IPS-18c (cell line): ENCODE measurements at regions not wholly inside any gene's neighbourhood (a gene's known extent, or its start where the extent isn't known, plus 50 kb on each side); places are given as distances from the start of the nearest gene placed in this dataset.
"Not testable (repeated sequence)": the region's sequence is repeated elsewhere in the genome, so short reads cannot be mapped to it uniquely, and the experiment has no call there.

Source experiments
- H3K4me3 ChIP-seq: 2 replicates; pipeline ENCODE4 v1.7.0; 2013; ENCODE audit warnings: low read depth, mild to moderate bottlenecking, low read length, moderate library complexity; ENCODE audit not compliant: insufficient read depth
- H3K9me3 ChIP-seq: one replicate; pipeline ENCODE4 v1.6.1; 2013; ENCODE audit warnings: mild to moderate bottlenecking, low read length, moderate library complexity; ENCODE audit not compliant: control insufficient read depth, insufficient read depth

DNA sequence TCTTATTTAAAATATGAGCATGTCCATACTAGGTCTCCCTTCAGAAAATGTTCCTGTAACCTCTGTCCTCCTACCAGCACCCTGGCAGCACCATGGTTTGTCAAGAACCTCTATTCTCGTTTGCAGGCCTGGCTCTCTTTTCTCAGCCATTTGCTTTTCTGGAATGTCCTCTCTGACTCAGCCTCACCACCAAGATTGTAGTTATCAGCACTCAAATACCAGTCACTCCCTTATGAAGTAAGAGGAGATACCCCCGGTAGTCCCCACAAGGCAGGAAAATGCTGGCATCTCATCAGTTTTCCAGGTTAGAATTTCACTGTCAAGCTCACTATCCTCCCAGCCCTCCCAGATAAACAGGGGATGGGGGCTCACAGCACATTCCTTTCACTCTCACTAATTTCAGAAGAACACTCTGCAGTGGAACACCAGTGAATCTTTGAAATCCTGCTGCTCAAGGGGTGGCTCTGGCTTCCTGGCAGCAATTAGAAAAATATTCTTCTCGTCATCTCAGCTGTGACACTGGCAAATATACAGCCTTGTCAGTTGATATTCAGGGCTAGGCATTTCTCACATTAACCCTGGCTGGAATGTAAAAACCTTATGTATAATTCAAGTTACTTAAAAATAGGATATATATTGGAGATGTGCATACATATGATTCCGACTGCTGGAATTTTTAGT is 129.2 kb downstream of the TBX18 start:
- H3K9me3 ChIP-seq: no peaks in the 10 kb centered on the region
- H3K4me3 ChIP-seq: no peak overlapping the region

DNA sequence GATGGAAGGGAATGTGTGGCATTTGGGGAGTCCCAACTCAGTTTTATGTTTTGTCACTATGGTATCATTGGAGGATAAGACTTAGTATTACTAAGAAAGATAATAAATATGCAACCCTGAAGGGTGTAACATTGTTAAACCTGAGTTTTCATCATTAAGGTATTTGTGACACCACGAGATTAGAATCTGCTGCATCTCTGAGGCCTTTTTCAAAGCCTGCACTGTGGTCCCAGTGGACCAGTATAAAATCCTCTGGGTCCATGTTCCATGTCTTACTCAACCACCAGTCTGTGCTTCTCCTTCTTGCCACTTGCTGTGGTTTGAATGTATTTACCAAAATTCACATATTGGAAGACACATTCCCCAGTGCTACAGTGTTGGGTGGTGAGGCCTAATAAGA is 130.6 kb downstream of the TBX18 start:
- Histone ChIP-seq H3K4me3 (no peak overlapping the region), H3K9me3 (no peaks in the 10 kb centered on the region)

DNA sequence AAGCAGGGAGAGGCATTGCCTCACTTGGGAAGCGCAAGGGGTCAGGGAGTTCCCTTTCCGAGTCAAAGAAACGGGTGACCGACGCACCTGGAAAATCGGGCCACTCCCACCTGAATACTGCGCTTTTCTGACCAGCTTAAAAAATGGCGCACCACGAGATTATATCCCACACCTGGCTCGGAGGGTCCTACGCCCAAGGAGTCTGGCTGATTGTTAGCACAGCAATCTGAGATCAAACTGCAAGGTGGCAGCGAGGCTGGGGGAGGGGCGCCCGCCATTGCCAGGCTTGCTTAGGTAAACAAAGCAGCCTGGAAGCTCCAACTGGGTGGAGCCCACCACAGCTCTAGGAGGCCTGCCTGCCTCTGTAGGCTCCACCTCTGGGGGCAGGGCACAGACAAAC is 137.9 kb downstream of the TBX18 start:
- H3K4me3 ChIP-seq: peak overlapping the region; percentile 24; the same call in 1 of the 2 replicates
- H3K9me3 ChIP-seq: not testable (repeated sequence)

DNA sequence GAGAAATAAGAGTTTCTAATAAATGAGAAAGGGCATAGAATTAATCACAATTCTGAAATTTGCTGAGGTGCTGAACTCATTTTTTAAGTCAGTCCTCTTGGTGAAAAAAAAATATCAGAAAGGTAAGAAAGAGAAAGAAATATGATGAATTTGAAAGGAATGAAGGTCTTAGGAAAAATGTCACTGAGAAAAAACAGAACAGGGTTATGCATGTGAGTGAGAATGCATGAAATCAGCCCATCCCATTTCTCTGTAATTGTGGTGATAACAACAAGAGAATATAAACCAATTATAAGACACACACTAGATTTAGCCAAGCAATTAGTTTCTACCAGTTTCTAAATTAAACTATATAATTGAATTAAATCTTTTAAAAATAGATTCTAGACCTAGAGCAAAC is 138.9 kb downstream of the TBX18 start:
- H3K9me3 ChIP-seq: no peaks in the 10 kb centered on the region
- no peak overlapping the region for H3K4me3 ChIP-seq

DNA sequence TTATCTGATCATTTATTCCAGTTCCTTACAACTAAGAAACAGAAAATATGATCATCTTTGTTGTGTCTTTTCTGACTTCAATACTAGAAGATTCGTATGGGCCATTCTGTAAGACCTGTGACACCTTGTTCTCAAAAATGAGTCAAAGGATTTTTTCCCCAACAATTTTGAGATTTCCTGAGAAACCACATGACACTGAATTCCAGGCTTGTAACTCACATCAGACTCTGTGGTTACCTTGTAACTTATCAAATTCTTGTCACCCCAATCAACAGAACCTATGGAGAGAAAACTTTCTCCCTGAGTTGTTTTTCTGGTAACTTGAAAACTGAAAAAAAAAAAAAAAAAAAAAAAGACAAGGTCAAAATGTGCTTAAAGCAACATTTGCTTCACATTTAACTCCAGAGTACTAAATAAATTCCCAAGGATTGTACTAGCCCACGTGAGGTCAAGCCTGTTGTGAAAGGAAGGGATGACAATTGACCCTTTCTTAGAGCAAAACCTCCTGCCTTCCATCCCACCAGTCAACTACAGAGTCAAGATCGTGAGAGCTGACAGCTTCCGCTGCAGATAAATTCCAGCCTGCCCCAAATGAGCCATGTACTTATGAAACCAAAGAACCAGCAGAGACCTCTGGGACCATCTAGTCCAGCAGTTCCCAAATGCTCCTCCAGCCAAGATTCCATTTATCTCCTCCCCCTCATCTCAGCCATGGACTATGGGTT is 140.3 kb downstream of the TBX18 start:
- no peaks in the 10 kb centered on the region for H3K9me3 ChIP-seq
- no peak overlapping the region for H3K4me3 ChIP-seq

DNA sequence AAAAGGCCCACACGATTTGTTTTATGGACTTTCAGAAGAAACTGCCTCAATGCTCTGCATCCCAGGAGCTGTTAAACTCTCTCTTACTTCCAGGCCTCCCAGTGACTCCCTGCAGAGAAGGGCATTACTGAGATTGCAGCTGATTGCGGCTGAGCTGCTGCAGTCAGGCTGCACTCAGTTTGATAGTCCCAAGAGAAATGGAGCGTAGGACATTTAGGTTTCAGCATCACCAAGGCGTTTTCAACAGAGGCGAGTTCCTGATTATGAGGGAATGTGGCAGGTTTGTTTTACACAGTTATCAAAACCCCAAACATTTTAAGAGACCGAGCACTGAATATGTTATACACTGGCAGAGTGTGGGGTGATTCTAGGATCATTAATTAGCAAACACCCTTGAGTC is 145.6 kb downstream of the TBX18 start:
- no peaks in the 10 kb centered on the region for H3K9me3 ChIP-seq
- no peak overlapping the region for H3K4me3 ChIP-seq

DNA sequence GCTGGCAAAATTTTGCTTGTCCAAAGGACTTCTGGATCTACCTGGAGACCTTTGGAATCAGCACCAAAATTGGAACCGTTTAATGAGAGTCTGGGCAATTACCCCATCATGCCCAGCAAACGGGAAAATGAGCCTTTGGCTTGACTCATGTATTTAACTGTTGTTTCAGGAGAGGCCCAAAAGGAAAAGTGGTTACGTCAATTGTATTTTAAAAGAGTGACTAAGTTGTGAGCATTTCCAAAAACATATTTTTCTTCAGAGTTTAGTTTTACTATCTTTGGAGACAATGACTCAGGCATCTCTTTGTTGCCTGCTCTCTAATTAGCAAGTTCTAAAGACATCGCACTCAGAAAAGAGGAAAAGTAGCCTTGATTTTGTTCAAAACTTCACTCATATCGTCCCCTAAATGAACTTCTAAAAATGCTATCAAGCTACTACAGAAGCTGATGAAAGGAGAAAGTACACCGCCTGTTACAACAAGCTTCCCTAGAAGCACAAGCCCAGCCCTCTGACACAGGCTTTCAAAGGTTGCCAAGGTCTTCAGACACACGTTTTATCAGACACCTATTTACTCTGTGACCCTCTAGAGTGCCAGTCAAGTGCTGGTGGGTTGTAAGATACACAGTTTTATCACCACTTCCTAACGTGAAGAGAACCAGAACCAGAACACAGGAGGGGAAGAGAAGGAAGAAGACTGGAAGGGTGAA is 146.2 kb downstream of the TBX18 start:
- Histone ChIP-seq H3K4me3 (no peak overlapping the region), H3K9me3 (no peaks in the 10 kb centered on the region)

DNA sequence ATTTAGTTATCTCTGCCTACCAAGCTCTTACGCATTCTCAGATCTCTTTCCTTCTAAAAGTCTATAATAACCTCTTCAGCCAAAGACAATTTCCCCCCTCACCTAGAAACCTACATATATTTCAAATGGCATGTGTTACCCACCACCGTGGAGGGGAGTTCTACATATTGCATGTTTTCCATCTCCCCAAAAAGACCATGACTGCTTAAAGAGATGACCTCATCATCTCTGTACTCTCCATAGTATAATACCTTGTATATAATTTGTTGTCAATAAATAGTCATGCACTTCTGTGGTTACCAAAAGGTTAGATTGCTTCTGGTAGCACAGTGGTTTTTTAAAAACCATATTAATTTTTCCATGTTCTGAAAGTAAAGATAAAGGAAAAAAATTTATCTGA is 148.4 kb downstream of the TBX18 start:
- H3K9me3 ChIP-seq: no peaks in the 10 kb centered on the region
- no peak overlapping the region for H3K4me3 ChIP-seq

DNA sequence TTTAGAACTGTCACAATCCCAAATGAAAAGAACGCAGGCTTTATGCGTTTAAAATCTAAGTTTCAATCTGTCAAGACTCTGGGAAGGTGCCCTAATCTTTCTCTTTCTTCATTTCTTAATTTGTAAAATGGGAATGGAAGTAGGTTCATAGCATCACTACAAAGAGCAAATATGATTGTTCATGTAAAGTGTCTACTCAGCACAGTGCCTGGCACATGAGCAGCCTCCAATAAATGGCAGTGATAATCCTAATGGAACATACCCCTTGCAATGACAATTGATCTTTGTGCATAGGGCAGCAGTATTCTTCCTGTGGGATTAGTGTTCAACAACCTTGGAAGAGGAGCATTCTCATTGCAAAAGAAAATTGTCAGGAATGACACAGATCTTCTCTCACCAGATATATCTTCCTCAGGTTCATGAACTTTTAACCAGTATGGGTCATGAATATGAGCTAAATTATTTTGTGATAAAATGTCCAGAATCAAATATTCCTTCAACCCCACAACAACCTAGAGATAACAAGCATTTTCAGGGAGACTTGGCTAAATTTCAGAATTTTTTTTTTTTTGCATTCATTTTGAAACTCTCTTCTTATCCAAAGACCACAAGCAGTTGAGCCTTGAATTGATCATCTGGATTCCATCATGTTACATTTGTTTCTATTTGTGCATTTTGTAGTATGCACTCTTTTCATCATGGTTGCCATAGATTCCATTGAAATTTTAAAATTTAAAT is 149.1 kb downstream of the TBX18 start:
- Histone ChIP-seq H3K4me3 (no peak overlapping the region), H3K9me3 (no peaks in the 10 kb centered on the region)

DNA sequence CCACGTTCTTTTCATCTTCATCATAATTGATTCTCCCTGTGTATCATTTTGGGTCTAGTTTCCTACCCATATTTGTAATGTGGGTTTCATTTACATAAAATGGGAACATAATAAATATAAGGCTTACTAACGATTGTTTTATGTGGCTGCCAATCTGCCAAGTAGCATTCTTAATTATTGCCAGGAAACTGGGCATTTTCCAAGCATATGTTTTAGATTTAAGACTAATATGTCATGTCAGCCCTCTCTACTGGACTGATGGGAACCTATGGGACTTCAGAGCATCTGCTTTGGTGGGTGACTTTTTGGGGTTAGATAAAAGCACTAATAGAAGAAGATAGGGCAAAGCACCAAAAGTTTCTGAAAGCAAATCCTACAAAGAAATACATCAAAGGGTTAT is 157.5 kb downstream of the TBX18 start:
- Histone ChIP-seq H3K4me3 (no peak overlapping the region), H3K9me3 (no peaks in the 10 kb centered on the region)

DNA sequence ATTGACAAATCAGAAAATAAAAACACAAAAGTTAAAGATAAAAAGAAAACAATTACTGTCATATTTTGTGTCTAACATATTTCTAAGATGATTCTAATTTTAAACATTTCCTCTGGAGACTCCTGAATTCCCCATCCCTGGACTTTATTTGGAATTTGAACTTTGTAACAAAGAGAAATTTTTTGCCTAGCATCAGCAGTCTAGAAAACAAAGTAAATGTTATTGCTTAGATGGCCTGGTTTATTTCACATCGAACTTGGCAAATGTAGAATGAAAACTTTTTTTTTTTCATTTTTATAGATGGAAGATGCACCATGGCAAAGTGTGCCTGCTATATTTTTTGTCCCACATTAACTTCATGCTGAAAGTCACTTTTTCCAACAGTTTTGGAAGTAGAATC is 159.1 kb downstream of the TBX18 start:
- no peaks in the 10 kb centered on the region for H3K9me3 ChIP-seq
- no peak overlapping the region for H3K4me3 ChIP-seq

DNA sequence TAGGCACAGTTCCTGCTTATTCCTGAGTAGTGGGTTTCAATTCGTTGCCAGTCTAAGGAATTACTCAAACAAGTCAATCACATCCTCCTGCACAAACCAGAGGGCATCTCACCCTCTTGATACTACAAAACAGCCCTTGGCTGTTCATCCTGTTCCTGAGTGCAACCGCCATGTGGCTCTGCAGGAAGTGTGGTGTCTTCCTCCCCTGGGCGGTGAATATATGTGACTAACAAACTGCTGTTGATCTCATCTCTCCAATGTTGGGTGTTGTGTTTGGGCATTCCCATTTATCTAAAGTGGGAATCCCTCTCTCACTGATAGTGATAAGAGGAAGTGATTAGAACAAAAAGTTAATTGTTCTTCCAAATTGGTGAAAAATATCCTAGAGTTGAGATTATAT is 163.0 kb downstream of the TBX18 start:
- no peaks in the 10 kb centered on the region for H3K9me3 ChIP-seq
- H3K4me3 ChIP-seq: no peak overlapping the region

DNA sequence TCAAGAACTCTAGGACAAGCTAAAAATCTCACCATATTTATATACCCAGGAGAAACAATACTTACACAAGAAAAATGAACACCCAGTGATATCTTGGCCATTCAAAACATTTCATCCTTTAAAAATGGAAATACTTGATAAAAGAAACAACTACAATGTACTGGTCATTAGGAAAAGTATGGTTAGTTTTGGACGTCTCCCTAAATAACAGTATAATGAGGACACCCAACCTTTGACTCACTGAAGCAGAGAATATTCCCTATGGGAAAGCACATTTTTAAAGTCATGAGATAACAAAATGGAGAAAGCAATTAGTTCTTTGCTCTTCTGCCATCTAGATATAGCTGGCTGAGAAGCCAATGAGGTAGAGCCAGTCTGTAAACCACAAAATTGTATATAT is 164.4 kb downstream of the TBX18 start:
- Histone ChIP-seq H3K4me3 (no peak overlapping the region), H3K9me3 (no peaks in the 10 kb centered on the region)

DNA sequence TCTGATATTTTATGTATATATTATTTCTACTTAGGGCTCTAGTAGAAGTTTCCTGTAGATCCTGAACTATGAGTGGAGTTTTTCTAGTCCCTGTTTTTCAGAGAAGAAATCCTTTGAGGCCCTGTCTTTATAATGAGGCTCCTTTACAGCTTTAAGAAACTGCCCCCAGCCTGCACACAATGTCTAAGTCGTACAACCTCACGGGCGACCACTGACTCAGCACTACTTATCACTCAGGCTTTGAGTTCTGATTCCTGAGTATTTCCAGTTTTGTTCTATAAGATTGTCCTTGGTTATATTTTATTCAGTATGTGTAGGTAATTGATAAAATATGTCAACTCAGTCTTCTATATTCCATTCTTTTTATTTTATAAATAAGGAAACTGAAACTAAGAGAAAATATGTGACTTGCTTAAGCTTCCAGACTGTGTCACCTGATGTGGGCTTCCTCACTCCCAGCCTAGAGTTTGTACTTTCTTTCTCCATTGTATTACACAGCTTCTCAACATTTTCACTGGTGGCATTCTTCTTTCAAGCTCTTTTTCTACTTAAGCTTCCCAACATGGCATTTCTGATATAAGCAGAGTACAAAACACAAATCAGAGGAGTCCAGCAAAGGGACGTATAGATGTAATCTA is 167.0 kb downstream of the TBX18 start:
- no peaks in the 10 kb centered on the region for H3K9me3 ChIP-seq
- H3K4me3 ChIP-seq: no peak overlapping the region

DNA sequence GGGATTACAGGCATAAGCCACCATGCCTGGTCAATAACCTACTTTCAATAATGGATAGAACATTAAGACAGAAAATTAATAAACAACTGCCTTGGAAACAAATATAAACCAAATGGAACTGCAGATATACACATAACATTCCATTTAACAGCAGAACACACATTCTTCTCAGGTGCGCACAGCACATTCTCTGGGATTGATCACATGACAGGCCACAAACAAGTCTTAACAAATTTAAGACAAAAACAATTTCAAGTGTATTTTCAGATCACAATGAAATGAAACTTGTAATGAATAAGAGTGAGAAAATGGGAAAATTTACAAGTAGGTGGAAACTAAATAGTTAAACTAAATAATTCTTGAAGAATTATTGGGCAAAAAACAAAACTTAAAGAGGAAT is 167.9 kb downstream of the TBX18 start:
- no peak overlapping the region for H3K4me3 ChIP-seq
- H3K9me3 ChIP-seq: no peaks in the 10 kb centered on the region

DNA sequence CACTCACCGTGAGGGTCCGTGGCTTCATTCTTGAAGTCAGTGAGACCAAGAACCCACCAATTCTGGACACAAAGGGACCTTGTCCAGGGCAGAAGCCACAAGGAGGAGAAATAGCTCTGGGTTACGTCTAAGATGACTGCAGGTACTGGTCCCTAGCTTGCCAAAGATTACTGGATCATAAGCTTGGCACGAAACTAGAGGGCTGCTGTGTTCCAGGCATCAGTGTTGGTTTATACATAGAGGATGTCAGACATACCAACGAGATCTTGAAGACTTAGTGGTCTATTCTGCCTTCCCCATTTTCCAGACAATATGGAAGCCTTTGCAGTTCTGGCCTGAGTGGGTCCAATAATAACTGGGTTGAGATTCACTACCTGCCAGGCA is 175.7 kb downstream of the TBX18 start:
- Histone ChIP-seq H3K4me3 (no peak overlapping the region), H3K9me3 (no peaks in the 10 kb centered on the region)

DNA sequence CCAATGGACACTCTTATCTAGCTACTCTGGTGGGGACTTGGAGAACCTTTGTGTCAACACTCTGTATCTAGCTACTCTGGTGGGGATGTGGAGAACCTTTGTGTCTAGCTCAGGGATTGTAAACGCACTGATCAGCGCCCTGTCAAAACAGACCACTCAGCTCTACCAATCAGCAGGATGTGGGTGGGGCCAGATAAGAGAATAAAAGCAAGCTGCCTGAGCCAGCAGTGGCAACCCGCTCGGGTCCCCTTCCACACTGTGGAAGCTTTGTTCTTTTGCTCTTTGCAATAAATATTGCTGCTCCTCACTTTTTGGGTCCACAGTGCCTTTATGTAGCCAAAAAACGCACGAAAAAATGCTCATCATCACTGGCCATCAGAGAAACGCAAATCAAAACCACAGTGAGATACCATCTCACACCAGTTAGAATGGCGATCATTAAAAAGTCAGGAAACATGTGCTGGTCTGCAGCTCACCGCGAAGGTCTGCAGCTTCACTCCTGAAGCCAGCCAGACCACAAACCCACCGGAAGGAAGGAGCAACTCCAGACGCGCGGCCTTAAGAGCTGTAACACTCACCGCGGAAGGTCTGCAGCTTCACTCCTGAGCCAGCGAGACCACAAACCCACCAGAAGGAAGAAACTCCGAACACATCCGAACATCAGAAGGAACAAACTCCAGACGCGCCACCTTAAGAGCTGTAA is 176.3 kb downstream of the TBX18 start:
- H3K9me3 ChIP-seq, H3K4me3 ChIP-seq: not testable (repeated sequence)
